ENCODE measurements at regions not wholly inside any gene's neighbourhood (a gene's known extent, or its start where the extent isn't known, plus 50 kb on each side); places are given as distances from the start of the nearest gene placed in this dataset.

DNA sequence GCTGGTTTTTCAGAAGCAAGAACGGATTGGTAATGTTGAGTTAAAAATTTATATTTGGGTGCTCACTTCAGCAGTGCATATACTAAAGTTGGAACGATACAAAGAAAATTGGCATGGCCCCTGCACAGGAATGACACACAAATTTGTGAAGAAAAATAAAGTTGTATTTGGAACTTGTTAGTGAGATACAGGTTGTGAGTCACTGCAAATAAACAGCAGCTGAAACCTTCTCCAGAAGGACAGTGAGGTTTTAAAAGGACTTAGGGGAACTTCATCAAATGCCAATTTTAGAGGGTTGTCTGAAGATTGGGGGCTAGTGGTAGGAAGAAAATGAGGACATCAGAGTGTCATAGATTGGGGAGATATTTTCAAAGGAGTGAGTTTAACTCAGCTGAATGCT lies 79.7 kb upstream of the ELOVL6 start:
- TF ChIP-seq, protein P1, sequence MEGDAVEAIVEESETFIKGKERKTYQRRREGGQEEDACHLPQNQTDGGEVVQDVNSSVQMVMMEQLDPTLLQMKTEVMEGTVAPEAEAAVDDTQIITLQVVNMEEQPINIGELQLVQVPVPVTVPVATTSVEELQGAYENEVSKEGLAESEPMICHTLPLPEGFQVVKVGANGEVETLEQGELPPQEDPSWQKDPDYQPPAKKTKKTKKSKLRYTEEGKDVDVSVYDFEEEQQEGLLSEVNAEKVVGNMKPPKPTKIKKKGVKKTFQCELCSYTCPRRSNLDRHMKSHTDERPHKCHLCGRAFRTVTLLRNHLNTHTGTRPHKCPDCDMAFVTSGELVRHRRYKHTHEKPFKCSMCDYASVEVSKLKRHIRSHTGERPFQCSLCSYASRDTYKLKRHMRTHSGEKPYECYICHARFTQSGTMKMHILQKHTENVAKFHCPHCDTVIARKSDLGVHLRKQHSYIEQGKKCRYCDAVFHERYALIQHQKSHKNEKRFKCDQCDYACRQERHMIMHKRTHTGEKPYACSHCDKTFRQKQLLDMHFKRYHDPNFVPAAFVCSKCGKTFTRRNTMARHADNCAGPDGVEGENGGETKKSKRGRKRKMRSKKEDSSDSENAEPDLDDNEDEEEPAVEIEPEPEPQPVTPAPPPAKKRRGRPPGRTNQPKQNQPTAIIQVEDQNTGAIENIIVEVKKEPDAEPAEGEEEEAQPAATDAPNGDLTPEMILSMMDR (IDR thresholded peaks at IDR 0.05) = no peak
- TF ChIP-seq POLR2A (IDR thresholded peaks at IDR 0.05) = no peak
